Neural progenitor cell (in vitro differentiated cells): ENCODE measurements at regions not wholly inside any gene's neighbourhood (a gene's known extent, or its start where the extent isn't known, plus 50 kb on each side); places are given as distances from the start of the nearest gene placed in this dataset.

ENCODE experiments used
- DNase-seq: peaks from one replicate; pipeline ENCODE4 v3.0.0-alpha.2; 2016; ENCODE audit warnings: low spot score
- H2AFZ ChIP-seq: fragments of 200-600 bp; sonication (generic); replicated peaks from 2 replicates; pipeline ENCODE4 v1.6.1; 2016; ENCODE audit warnings: antibody characterized with exemption
- H3F3A ChIP-seq: fragments of 200-600 bp; sonication (generic); 2 replicates; pipeline ENCODE4 v1.6.1; 2016; ENCODE audit warnings: antibody characterized with exemption, low read depth
- H3K27ac ChIP-seq: fragments of 200-600 bp; sonication (generic); 2 replicates; pipeline ENCODE4 v1.5.1; 2016; ENCODE audit warnings: mild to moderate bottlenecking
- H3K27me3 ChIP-seq: fragments of 200-600 bp; sonication (generic); 2 replicates; pipeline ENCODE4 v1.6.1; 2016; ENCODE audit warnings: mild to moderate bottlenecking, moderate library complexity
- H3K36me3 ChIP-seq: fragments of 200-600 bp; sonication (generic); 2 replicates; pipeline ENCODE4 v1.5.1; 2016
- H3K4me1 ChIP-seq: fragments of 200-600 bp; sonication (generic); 2 replicates; pipeline ENCODE4 v1.6.1; 2016; ENCODE audit warnings: mixed run types
- H3K4me2 ChIP-seq: fragments of 200-600 bp; sonication (generic); 2 replicates; pipeline ENCODE4 v1.6.1; 2016
- H3K4me3 ChIP-seq: fragments of 200-600 bp; sonication (generic); 2 replicates; pipeline ENCODE4 v1.5.1; 2016
- H3K79me2 ChIP-seq: fragments of 200-600 bp; sonication (generic); 2 replicates; pipeline ENCODE4 v1.6.1; 2016; ENCODE audit warnings: low read depth
- H3K9ac ChIP-seq: fragments of 200-600 bp; sonication (generic); 2 replicates; pipeline ENCODE4 v1.6.1; 2016
- H3K9me3 ChIP-seq: fragments of 200-600 bp; sonication (generic); 2 replicates; pipeline ENCODE4 v1.5.1; 2016; ENCODE audit warnings: low read depth
- H4K20me1 ChIP-seq: fragments of 200-600 bp; sonication (generic); 2 replicates; pipeline ENCODE4 v1.6.1; 2016; ENCODE audit warnings: low read depth
- H3K27ac Mint-ChIP-seq: 3 replicates; pipeline ENCODE4 v1.8.0; 2021; ENCODE audit warnings: mixed read lengths
- H3K27me3 Mint-ChIP-seq: 2 replicates; pipeline ENCODE4 v1.8.0; 2022; ENCODE audit warnings: low read depth, mild to moderate bottlenecking, inconsistent platforms, moderate library complexity, mixed read lengths; ENCODE audit not compliant: insufficient read depth
- H3K36me3 Mint-ChIP-seq: 3 replicates; pipeline ENCODE4 v1.8.0; 2021; ENCODE audit warnings: mixed read lengths
- H3K4me1 Mint-ChIP-seq: 3 replicates; pipeline ENCODE4 v1.8.0; 2021; ENCODE audit warnings: mixed read lengths
- H3K4me3 Mint-ChIP-seq: 3 replicates; pipeline ENCODE4 v1.8.0; 2021; ENCODE audit warnings: mild to moderate bottlenecking, moderate library complexity, mixed read lengths
- H3K9me3 Mint-ChIP-seq: 3 replicates; pipeline ENCODE4 v1.8.0; 2020; ENCODE audit warnings: mixed read lengths
- CTCF ChIP-seq: fragments of 200-600 bp; sonication (generic); IDR thresholded peaks from 2 replicates; pipeline ENCODE4 v1.5.1; 2017; ENCODE audit warnings: antibody characterized with exemption, mild to moderate bottlenecking
- EZH2 ChIP-seq: fragments of 200-600 bp; sonication (generic); IDR thresholded peaks from 2 replicates; pipeline ENCODE4 v1.6.1; 2017; ENCODE audit warnings: antibody characterized with exemption, mild to moderate bottlenecking, moderate library complexity
- EZH2phosphoT487 ChIP-seq: fragments of 200-600 bp; sonication (generic); IDR thresholded peaks from 2 replicates; pipeline ENCODE4 v1.6.1; 2017; ENCODE audit warnings: antibody characterized with exemption

GRCh38 chr16:13767215-13767614, 152.7 kb upstream of the ERCC4 start:
- H3K27me3 ChIP-seq = peaks cover 7% of the 10 kb centered on the region
- no peaks in the 10 kb centered on the region for H3F3A ChIP-seq
- no peak overlapping the region for H3K27ac ChIP-seq
- Mint-ChIP-seq H3K9me3 (peaks cover 11% of the 10 kb centered on the region), H3K36me3 (peaks cover 6% of the 10 kb centered on the region), H3K27ac (peak overlapping the region; percentile 42), H3K27me3 (peaks cover 14% of the 10 kb centered on the region), H3K4me1 (peaks cover 22% of the 10 kb centered on the region), H3K4me3 (no peak overlapping the region)
- H4K20me1 ChIP-seq = no peaks in the 10 kb centered on the region
- no peak overlapping the region for H3K9ac ChIP-seq
- H3K4me3 ChIP-seq = no peak overlapping the region
- H3K4me1 ChIP-seq = no peaks in the 10 kb centered on the region
- peak; percentile 69 for DNase-seq
- no peak overlapping the region for H3K4me2 ChIP-seq
- no peaks in the 10 kb centered on the region for H3K36me3 ChIP-seq
- H3K79me2 ChIP-seq = no peaks in the 10 kb centered on the region
- H3K9me3 ChIP-seq = no peaks in the 10 kb centered on the region
- H2AFZ ChIP-seq = no peak overlapping the region
- TF ChIP-seq EZH2phosphoT487 (no peak), CTCF (peak; percentile 72)

- H3K27me3 ChIP-seq = no peaks in the 10 kb centered on the region
- H3K4me2 ChIP-seq = no peak overlapping the region
- no peak overlapping the region for H3K27ac ChIP-seq
- no peaks in the 10 kb centered on the region for H3K36me3 ChIP-seq
- Mint-ChIP-seq H3K27me3 (peaks cover 13% of the 10 kb centered on the region), H3K4me1 (peaks cover 16% of the 10 kb centered on the region), H3K36me3 (peaks cover 6% of the 10 kb centered on the region), H3K9me3 (peaks cover 8% of the 10 kb centered on the region), H3K27ac (no peak overlapping the region), H3K4me3 (no peak overlapping the region)
- H3F3A ChIP-seq = no peaks in the 10 kb centered on the region
- no peaks in the 10 kb centered on the region for H3K79me2 ChIP-seq
- H2AFZ ChIP-seq = no peak overlapping the region
- no peak for DNase-seq
- H3K9ac ChIP-seq = no peak overlapping the region
- TF ChIP-seq CTCF (no peak), EZH2 (no peak), EZH2phosphoT487 (no peak)
- no peaks in the 10 kb centered on the region for H4K20me1 ChIP-seq
- H3K9me3 ChIP-seq = no peaks in the 10 kb centered on the region
- H3K4me1 ChIP-seq = no peaks in the 10 kb centered on the region
- no peak overlapping the region for H3K4me3 ChIP-seq
These were observed 151.5 kb upstream of the ERCC4 start for GRCh38 chr16:13768471-13768870.

GRCh38 chr16:13770436-13770835, 149.5 kb upstream of the ERCC4 start:
- no peak overlapping the region for H3K27ac ChIP-seq
- peaks cover 15% of the 10 kb centered on the region for H3K4me1 Mint-ChIP-seq

More at GRCh38 chr16:13770436-13770835, 149.5 kb upstream of the ERCC4 start:
- Histone ChIP-seq H3K36me3 (no peaks in the 10 kb centered on the region), H3K79me2 (no peaks in the 10 kb centered on the region), H3K4me3 (no peak overlapping the region), H3K27me3 (no peaks in the 10 kb centered on the region), H3K9me3 (no peaks in the 10 kb centered on the region), H3K4me2 (no peak overlapping the region), H3K4me1 (no peaks in the 10 kb centered on the region), H2AFZ (no peak overlapping the region), H4K20me1 (no peaks in the 10 kb centered on the region), H3K9ac (no peak overlapping the region), H3F3A (no peaks in the 10 kb centered on the region)
- Mint-ChIP-seq H3K9me3 (peaks cover 8% of the 10 kb centered on the region), H3K27me3 (peaks cover 8% of the 10 kb centered on the region), H3K4me3 (no peak overlapping the region), H3K27ac (no peak overlapping the region), H3K36me3 (peaks cover 3% of the 10 kb centered on the region)
- TF ChIP-seq EZH2 (no peak), EZH2phosphoT487 (no peak), CTCF (no peak)
- no peak for DNase-seq
